NCI-H1417 treated with DMSO at 0.1 percent for 48 hours (cell line): ENCODE measurements at regions not wholly inside any gene's neighbourhood (a gene's known extent, or its start where the extent isn't known, plus 50 kb on each side); places are given as distances from the start of the nearest gene placed in this dataset.

Experiments
- DNase-seq: peaks from one replicate; lab custom pipeline; 2025; lab: John Stamatoyannopoulos, UW

DNA sequence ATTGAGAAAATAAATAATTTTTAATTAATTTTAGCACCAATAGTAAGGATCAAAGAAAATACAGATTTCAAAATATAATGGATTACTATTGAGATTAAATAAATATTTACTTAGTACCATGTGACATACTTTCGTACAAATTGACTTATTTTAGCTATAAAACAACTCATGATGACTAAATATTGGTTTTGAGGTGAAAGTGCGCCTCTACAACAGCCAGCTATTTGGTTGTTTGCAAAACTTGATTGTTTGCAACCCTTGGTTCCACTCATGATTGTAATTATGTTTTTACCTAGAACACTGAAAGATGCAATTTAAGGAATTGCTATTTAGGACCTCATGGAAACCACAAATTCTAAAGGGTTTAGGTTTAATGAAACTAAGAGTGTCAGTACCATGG, 51.9 kb upstream of the PPM1H start:
- DNase-seq: no peak
